Gastroesophageal sphincter (tissue), 3 donors: ENCODE measurements at regions not wholly inside any gene's neighbourhood (a gene's known extent, or its start where the extent isn't known, plus 50 kb on each side); places are given as distances from the start of the nearest gene placed in this dataset.

Experiments used
- CTCF ChIP-seq, 4 experiments: fragments of 200-600 bp in 2 of 4; fragments of 450-650 bp in 2 of 4; sonication (generic) in 1 of 4; IDR thresholded peaks; one replicate each; pipeline ENCODE4 v1.5.1; 2017 to 2019; ENCODE audit warnings: antibody characterized with exemption in 4 of 4, mild to moderate bottlenecking in 2 of 4, moderate library complexity in 2 of 4
- EP300 ChIP-seq: sonication (generic); formaldehyde crosslinking; IDR thresholded peaks from one replicate; pipeline ENCODE4 v1.6.1; 2017; ENCODE audit warnings: antibody characterized with exemption, mild to moderate bottlenecking
- POLR2A ChIP-seq, 2 donors: fragments of 450-650 bp; IDR thresholded peaks; one replicate each; pipeline ENCODE4 v1.6.1; 2017; ENCODE audit warnings: antibody characterized with exemption in 2 of 2, mild to moderate bottlenecking in 2 of 2, moderate library complexity in 1 of 2

GRCh38 chr7:110257673-110258072 lies 833.3 kb upstream of the LRRN3 start:
- TF ChIP-seq CTCF (IDR thresholded peaks at IDR 0.05) (no peak), POLR2A (IDR thresholded peaks at IDR 0.05) (no peak), EP300 (no peak)
